H1 (cell line): ENCODE measurements at regions not wholly inside any gene's neighbourhood (a gene's known extent, or its start where the extent isn't known, plus 50 kb on each side); places are given as distances from the start of the nearest gene placed in this dataset.

ENCODE experiments used
- EGR1 ChIP-seq: IDR thresholded peaks from 2 replicates; pipeline ENCODE4 v1.6.1; 2011; ENCODE audit warnings: low read depth, low read length, borderline replicate concordance
- SIN3A ChIP-seq, 2 experiments: IDR thresholded peaks in 1 of 2; conservative IDR thresholded peaks in 1 of 2; 2 replicates each; pipeline ENCODE4 v1.6.1; 2011 to 2012; ENCODE audit warnings: low read length in 2 of 2, improper control_type of control experiment in 1 of 2, low read depth in 1 of 2, mild to moderate bottlenecking in 1 of 2

DNA sequence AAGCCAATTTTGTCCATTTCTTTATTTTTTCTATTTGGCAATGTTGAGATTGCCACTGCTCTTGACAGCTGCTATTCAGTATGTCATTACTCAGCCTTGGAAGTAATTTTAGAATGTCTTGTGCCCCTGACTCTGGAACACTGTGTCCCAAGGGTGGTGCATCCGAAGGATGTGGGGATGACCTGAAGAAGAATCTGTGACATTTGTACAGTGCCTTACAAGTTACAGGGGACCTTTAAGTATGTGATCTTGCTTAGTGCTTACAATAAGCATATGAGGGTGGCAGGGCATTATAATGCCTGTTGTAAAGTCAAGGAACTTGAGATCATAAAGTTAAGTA, 239.5 kb downstream of the REEP3 start (continued):
- TF ChIP-seq SIN3A (conservative IDR thresholded peaks at IDR 0.05 in 1 of 2, IDR thresholded peaks at IDR 0.05 in 1 of 2; ENCODE audit: low read depth in 1 of 2, low read length in 2 of 2): no peak
- no peak for TF ChIP-seq EGR1
- TF ChIP-seq, all 59 proteins: peak for 0
